ENCODE measurements at regions not wholly inside any gene's neighbourhood (a gene's known extent, or its start where the extent isn't known, plus 50 kb on each side); places are given as distances from the start of the nearest gene placed in this dataset.

GRCh38 chr13:34571716-34572115 is 370.4 kb upstream of the NBEA start:
- Histone ChIP-seq H3K9me3 (replicated peaks in 1 of 3) (no peaks in the 10 kb centered on the region), H3K36me3 (replicated peaks in 1 of 2) (no peaks in the 10 kb centered on the region), H3K4me3 (no peak overlapping the region), H3K27ac (no peak overlapping the region), H3K27me3 (no peaks in the 10 kb centered on the region), H3K4me1 (replicated peaks in 1 of 2) (no peaks in the 10 kb centered on the region)
- WGBS, 4 donors, result 78 to 79% (median 79%) methylated on average over 6 of the region's 6 CpGs
- intact Hi-C loops (cut with DNase I), result no loop called here
- TF ChIP-seq CTCF (IDR thresholded peaks at IDR 0.05), result no peak
- no peak for TF ChIP-seq POLR2A (IDR thresholded peaks at IDR 0.05)
- no peak for DNase-seq

- TF ChIP-seq POLR2A (IDR thresholded peaks at IDR 0.05) (no peak), CTCF (IDR thresholded peaks at IDR 0.05) (no peak)
- Histone ChIP-seq H3K27ac (no peak overlapping the region), H3K4me1 (replicated peaks in 1 of 2) (no peaks in the 10 kb centered on the region), H3K27me3 (no peaks in the 10 kb centered on the region), H3K4me3 (no peak overlapping the region), H3K9me3 (replicated peaks in 1 of 3) (no peaks in the 10 kb centered on the region), H3K36me3 (replicated peaks in 1 of 2) (no peaks in the 10 kb centered on the region)
- WGBS, 4 donors, result 90 to 100% (median 96%) methylated on average over 1 of the region's 1 CpG
- intact Hi-C loops (cut with DNase I), result no loop called here
- DNase-seq, result no peak
Observed at GRCh38 chr13:34577051-34577450, 365.0 kb upstream of the NBEA start.

GRCh38 chr13:34578471-34578870 is 363.6 kb upstream of the NBEA start:
- no peak overlapping the region for H3K4me3 ChIP-seq
- TF ChIP-seq CTCF (IDR thresholded peaks at IDR 0.05) (no peak), POLR2A (IDR thresholded peaks at IDR 0.05) (no peak)
- H3K4me1 ChIP-seq (replicated peaks in 1 of 2), result no peaks in the 10 kb centered on the region
- intact Hi-C loops (cut with DNase I), result no loop called here
- no peak for DNase-seq
- no peak overlapping the region for H3K27ac ChIP-seq
- no peaks in the 10 kb centered on the region for H3K27me3 ChIP-seq
- 73 to 88% (median 86%) methylated on average over 1 of the region's 1 CpG for WGBS, 4 donors
- H3K36me3 ChIP-seq (replicated peaks in 1 of 2), result no peaks in the 10 kb centered on the region
- H3K9me3 ChIP-seq (replicated peaks in 1 of 3), result no peaks in the 10 kb centered on the region

GRCh38 chr13:34578917-34579316 is 363.2 kb upstream of the NBEA start:
- no peaks in the 10 kb centered on the region for H3K4me1 ChIP-seq (replicated peaks in 1 of 2)
- no peak overlapping the region for H3K4me3 ChIP-seq
- intact Hi-C loops (cut with DNase I), result no loop called here

More at GRCh38 chr13:34578917-34579316, 363.2 kb upstream of the NBEA start:
- no peaks in the 10 kb centered on the region for H3K27me3 ChIP-seq
- no peak overlapping the region for H3K27ac ChIP-seq
- no peaks in the 10 kb centered on the region for H3K36me3 ChIP-seq (replicated peaks in 1 of 2)
- no peak for TF ChIP-seq CTCF (IDR thresholded peaks at IDR 0.05)
- no peak for TF ChIP-seq POLR2A (IDR thresholded peaks at IDR 0.05)
- no peaks in the 10 kb centered on the region for H3K9me3 ChIP-seq (replicated peaks in 1 of 3)
- DNase-seq, result no peak
